ENCODE measurements at regions not wholly inside any gene's neighbourhood (a gene's known extent, or its start where the extent isn't known, plus 50 kb on each side); places are given as distances from the start of the nearest gene placed in this dataset.

GRCh38 chr5:5721881-5722280 is 299.4 kb downstream of the ICE1 start:
- no peak overlapping the region for H3K4me2 ChIP-seq
- no peak for TF ChIP-seq Cebpa-rat (IDR thresholded peaks at IDR 0.05)
- H4K20me1 ChIP-seq = no peaks in the 10 kb centered on the region
- no peak overlapping the region for H3K9ac ChIP-seq
- H3K9me3 ChIP-seq (replicated peaks in 1 of 11) = no peaks in the 10 kb centered on the region
- no peak overlapping the region for H3K4me3 ChIP-seq
- H3K4me1 ChIP-seq = peaks cover 0 to 5% (median 2%) of the 10 kb centered on the region in 10 experiments; a peak in 6 of 20 replicates
- H3K36me3 ChIP-seq = no peaks in the 10 kb centered on the region
- no peak overlapping the region for H3K27ac ChIP-seq
- no peaks in the 10 kb centered on the region for H3K27me3 ChIP-seq

- H3K9me3 ChIP-seq (replicated peaks in 1 of 11) = peaks cover 0 to 5% (median 0%) of the 10 kb centered on the region in 11 experiments; a peak in 2 of 22 replicates
- H3K27ac ChIP-seq = no peak overlapping the region
- H4K20me1 ChIP-seq = no peaks in the 10 kb centered on the region
- no peaks in the 10 kb centered on the region for H3K27me3 ChIP-seq
- H3K4me1 ChIP-seq = no peaks in the 10 kb centered on the region
- H3K4me2 ChIP-seq = no peak overlapping the region
- H3K9ac ChIP-seq = no peak overlapping the region
- H3K36me3 ChIP-seq = no peaks in the 10 kb centered on the region
- H3K4me3 ChIP-seq = no peak overlapping the region
- no peak for TF ChIP-seq Cebpa-rat (IDR thresholded peaks at IDR 0.05)
Observed at GRCh38 chr5:5719292-5719691, 296.8 kb downstream of the ICE1 start.

- Histone ChIP-seq H4K20me1 (no peaks in the 10 kb centered on the region), H3K27ac (no peak overlapping the region), H3K4me1 (no peaks in the 10 kb centered on the region), H3K36me3 (no peaks in the 10 kb centered on the region), H3K4me3 (no peak overlapping the region), H3K9me3 (replicated peaks in 1 of 11) (peaks cover 0 to 6% (median 0%) of the 10 kb centered on the region in 11 experiments; a peak in 2 of 22 replicates), H3K4me2 (no peak overlapping the region), H3K27me3 (no peaks in the 10 kb centered on the region), H3K9ac (no peak overlapping the region)
- no peak for TF ChIP-seq Cebpa-rat (IDR thresholded peaks at IDR 0.05)
Observed at GRCh38 chr5:5716665-5717064, 294.2 kb downstream of the ICE1 start.

- H3K4me3 ChIP-seq = no peak overlapping the region
- H3K9me3 ChIP-seq (replicated peaks in 1 of 11) = peaks cover 0 to 6% (median 0%) of the 10 kb centered on the region in 11 experiments; a peak in 2 of 22 replicates
- no peak overlapping the region for H3K27ac ChIP-seq
- H3K36me3 ChIP-seq = no peaks in the 10 kb centered on the region
- no peak overlapping the region for H3K4me2 ChIP-seq
- H3K4me1 ChIP-seq = no peaks in the 10 kb centered on the region
- H3K9ac ChIP-seq = no peak overlapping the region
- H4K20me1 ChIP-seq = no peaks in the 10 kb centered on the region
- TF ChIP-seq Cebpa-rat (IDR thresholded peaks at IDR 0.05) = no peak
- no peaks in the 10 kb centered on the region for H3K27me3 ChIP-seq
Observed at GRCh38 chr5:5711592-5711991, 289.1 kb downstream of the ICE1 start.

GRCh38 chr5:5711112-5711511 is 288.6 kb downstream of the ICE1 start:
- TF ChIP-seq Cebpa-rat (IDR thresholded peaks at IDR 0.05) = no peak
- Histone ChIP-seq H3K4me1 (no peaks in the 10 kb centered on the region), H3K9me3 (replicated peaks in 1 of 11) (peaks cover 0 to 6% (median 0%) of the 10 kb centered on the region in 11 experiments; a peak in 2 of 22 replicates), H3K36me3 (no peaks in the 10 kb centered on the region), H3K27me3 (no peaks in the 10 kb centered on the region), H3K4me2 (no peak overlapping the region), H4K20me1 (no peaks in the 10 kb centered on the region), H3K4me3 (no peak overlapping the region), H3K9ac (no peak overlapping the region), H3K27ac (no peak overlapping the region)

- H3K36me3 ChIP-seq = no peaks in the 10 kb centered on the region
- H3K4me1 ChIP-seq = no peaks in the 10 kb centered on the region
- H3K4me3 ChIP-seq = no peak overlapping the region
- H3K27me3 ChIP-seq = no peaks in the 10 kb centered on the region
- H3K27ac ChIP-seq = no peak overlapping the region
- H3K4me2 ChIP-seq = no peak overlapping the region
- H3K9me3 ChIP-seq (replicated peaks in 1 of 11) = peaks cover 0 to 6% (median 0%) of the 10 kb centered on the region in 11 experiments; a peak in 2 of 22 replicates
- H4K20me1 ChIP-seq = no peaks in the 10 kb centered on the region
- H3K9ac ChIP-seq = no peak overlapping the region
- no peak for TF ChIP-seq Cebpa-rat (IDR thresholded peaks at IDR 0.05)
Observed at GRCh38 chr5:5710471-5710870, 288.0 kb downstream of the ICE1 start.

GRCh38 chr5:5708367-5708919 is 286.0 kb downstream of the ICE1 start:
- Histone ChIP-seq H3K27me3 (no peaks in the 10 kb centered on the region), H3K4me2 (no peak overlapping the region), H3K36me3 (no peaks in the 10 kb centered on the region), H3K4me3 (no peak overlapping the region), H3K9ac (no peak overlapping the region), H4K20me1 (no peaks in the 10 kb centered on the region), H3K27ac (no peak overlapping the region), H3K4me1 (no peaks in the 10 kb centered on the region), H3K9me3 (replicated peaks in 1 of 11) (no peaks in the 10 kb centered on the region)
- TF ChIP-seq Cebpa-rat (IDR thresholded peaks at IDR 0.05) = no peak

GRCh38 chr5:5705010-5705409 is 282.5 kb downstream of the ICE1 start:
- no peak for TF ChIP-seq Cebpa-rat (IDR thresholded peaks at IDR 0.05)
- no peak overlapping the region for H3K9ac ChIP-seq
- no peak overlapping the region for H3K4me3 ChIP-seq
- H3K4me2 ChIP-seq = no peak overlapping the region
- H3K4me1 ChIP-seq = no peaks in the 10 kb centered on the region
- no peaks in the 10 kb centered on the region for H3K27me3 ChIP-seq
- H3K27ac ChIP-seq = no peak overlapping the region
- H3K36me3 ChIP-seq = no peaks in the 10 kb centered on the region
- no peaks in the 10 kb centered on the region for H4K20me1 ChIP-seq
- H3K9me3 ChIP-seq (replicated peaks in 1 of 11) = no peaks in the 10 kb centered on the region

- Histone ChIP-seq H3K4me2 (no peak overlapping the region), H3K4me1 (no peaks in the 10 kb centered on the region), H3K36me3 (no peaks in the 10 kb centered on the region), H3K9ac (no peak overlapping the region), H4K20me1 (no peaks in the 10 kb centered on the region), H3K9me3 (replicated peaks in 1 of 11) (no peaks in the 10 kb centered on the region), H3K27me3 (no peaks in the 10 kb centered on the region), H3K27ac (no peak overlapping the region), H3K4me3 (no peak overlapping the region)
- no peak for TF ChIP-seq Cebpa-rat (IDR thresholded peaks at IDR 0.05)
Observed at GRCh38 chr5:5704352-5704751, 281.9 kb downstream of the ICE1 start.

GRCh38 chr5:5702934-5703333 is 280.5 kb downstream of the ICE1 start:
- no peak for TF ChIP-seq Cebpa-rat (IDR thresholded peaks at IDR 0.05)
- Histone ChIP-seq H3K36me3 (no peaks in the 10 kb centered on the region), H4K20me1 (no peaks in the 10 kb centered on the region), H3K4me3 (no peak overlapping the region), H3K27ac (no peak overlapping the region), H3K27me3 (no peaks in the 10 kb centered on the region), H3K9ac (no peak overlapping the region), H3K4me2 (no peak overlapping the region), H3K4me1 (no peaks in the 10 kb centered on the region), H3K9me3 (replicated peaks in 1 of 11) (no peaks in the 10 kb centered on the region)

Data from BLaER1 treated with 17β-estradiol and CSF1 and Interleukin-3, amounts not matched to agents 10 nM and 100 nM (cell line).